ENCODE measurements at regions not wholly inside any gene's neighbourhood (a gene's known extent, or its start where the extent isn't known, plus 50 kb on each side); places are given as distances from the start of the nearest gene placed in this dataset.

DNA sequence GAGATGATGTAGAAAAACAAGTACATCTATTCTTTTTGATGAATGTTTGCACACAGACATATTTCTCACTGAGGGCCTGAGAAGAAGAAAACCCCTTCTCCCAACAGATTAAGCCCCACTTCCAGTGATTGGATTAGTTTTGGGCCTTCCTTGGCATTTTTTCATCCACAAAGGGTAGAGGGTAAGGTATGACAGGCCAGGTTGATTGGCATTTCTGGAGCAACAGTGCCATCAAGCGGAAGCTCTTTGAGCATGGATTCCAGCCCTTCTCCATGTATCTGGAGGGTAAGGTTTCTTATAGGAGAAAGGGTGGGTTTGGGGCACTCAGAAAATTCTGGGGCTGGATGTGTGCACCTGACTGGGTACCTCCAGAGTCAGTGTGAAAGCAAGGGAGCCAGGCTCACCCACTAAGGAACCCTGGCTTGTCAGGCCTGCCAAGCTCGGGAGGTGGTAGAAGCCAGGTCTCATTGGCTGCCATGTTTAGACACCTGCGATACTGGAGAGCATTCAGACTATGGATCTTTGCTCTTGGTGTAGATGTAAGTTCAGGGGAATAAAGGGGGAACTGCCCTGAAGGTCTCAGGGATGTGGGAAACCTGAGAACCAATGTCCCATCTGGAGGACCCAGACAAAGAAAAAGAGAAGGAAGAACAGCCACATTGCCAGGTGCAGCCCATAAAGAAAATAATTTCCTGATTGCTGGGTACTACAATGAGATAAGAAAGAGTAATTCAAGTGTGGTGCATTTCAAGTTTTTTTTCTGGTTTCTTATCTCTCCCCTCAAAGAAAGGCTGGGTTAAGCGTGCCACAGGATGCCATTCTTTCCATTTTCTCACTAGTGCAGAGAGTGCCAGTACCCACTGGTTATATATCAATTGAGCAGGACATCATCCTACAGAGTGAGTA is 222.3 kb upstream of the AGTR2 start:
- Histone ChIP-seq H3K4me1 (ENCODE audit: insufficient read depth) (no peaks in the 10 kb centered on the region), H3K36me3 (ENCODE audit: insufficient read depth) (no peaks in the 10 kb centered on the region), H3K4me2 (no peak overlapping the region), H3K27ac (ENCODE audit: low read depth) (no peak overlapping the region), H4K20me1 (replicated peaks; ENCODE audit: insufficient read depth) (peaks cover 4% of the 10 kb centered on the region), H2AFZ (no peak overlapping the region), H3K79me2 (replicated peaks; ENCODE audit: insufficient read depth) (peaks cover 31% of the 10 kb centered on the region), H3K4me3 (no peak overlapping the region), H3K9me2 (ENCODE audit: insufficient read depth) (no peaks in the 10 kb centered on the region), H3K27me3 (ENCODE audit: insufficient read depth) (no peaks in the 10 kb centered on the region), H3F3A (replicated peaks; ENCODE audit: low read depth) (no peaks in the 10 kb centered on the region)
- DNase-seq (ENCODE audit: low spot score) (peak; percentile 13), ATAC-seq (no peak)
- no peak for TF ChIP-seq CREB1 (CRISPR knock-in tag; IDR thresholded peaks at IDR 0.05; ENCODE audit: low read depth)
- TF ChIP-seq, protein P1, sequence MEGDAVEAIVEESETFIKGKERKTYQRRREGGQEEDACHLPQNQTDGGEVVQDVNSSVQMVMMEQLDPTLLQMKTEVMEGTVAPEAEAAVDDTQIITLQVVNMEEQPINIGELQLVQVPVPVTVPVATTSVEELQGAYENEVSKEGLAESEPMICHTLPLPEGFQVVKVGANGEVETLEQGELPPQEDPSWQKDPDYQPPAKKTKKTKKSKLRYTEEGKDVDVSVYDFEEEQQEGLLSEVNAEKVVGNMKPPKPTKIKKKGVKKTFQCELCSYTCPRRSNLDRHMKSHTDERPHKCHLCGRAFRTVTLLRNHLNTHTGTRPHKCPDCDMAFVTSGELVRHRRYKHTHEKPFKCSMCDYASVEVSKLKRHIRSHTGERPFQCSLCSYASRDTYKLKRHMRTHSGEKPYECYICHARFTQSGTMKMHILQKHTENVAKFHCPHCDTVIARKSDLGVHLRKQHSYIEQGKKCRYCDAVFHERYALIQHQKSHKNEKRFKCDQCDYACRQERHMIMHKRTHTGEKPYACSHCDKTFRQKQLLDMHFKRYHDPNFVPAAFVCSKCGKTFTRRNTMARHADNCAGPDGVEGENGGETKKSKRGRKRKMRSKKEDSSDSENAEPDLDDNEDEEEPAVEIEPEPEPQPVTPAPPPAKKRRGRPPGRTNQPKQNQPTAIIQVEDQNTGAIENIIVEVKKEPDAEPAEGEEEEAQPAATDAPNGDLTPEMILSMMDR (conservative IDR thresholded peaks at IDR 0.05; ENCODE audit: low read depth in 2 of 2): peak; percentile 25 to 46; a peak in 2 of 4 replicates
- Mint-ChIP-seq H3K4me3 (no peak overlapping the region), H3K27ac (no peak overlapping the region), H3K4me1 (peaks cover 8% of the 10 kb centered on the region), H3K27me3 (ENCODE audit: insufficient read depth, low read depth, poor library complexity) (peaks cover 3% of the 10 kb centered on the region), H3K36me3 (ENCODE audit: low read depth) (peaks cover 28% of the 10 kb centered on the region), H3K9me3 (no peaks in the 10 kb centered on the region)

GRCh38 chrX:115949900-115950822 is 220.4 kb upstream of the AGTR2 start:
- Histone ChIP-seq H2AFZ (no peak overlapping the region), H3K36me3 (ENCODE audit: insufficient read depth) (no peaks in the 10 kb centered on the region), H3K9me2 (ENCODE audit: insufficient read depth) (no peaks in the 10 kb centered on the region), H3K4me2 (no peak overlapping the region), H3K4me3 (no peak overlapping the region), H3K79me2 (replicated peaks; ENCODE audit: insufficient read depth) (peaks cover 50% of the 10 kb centered on the region), H4K20me1 (replicated peaks; ENCODE audit: insufficient read depth) (peaks cover 4% of the 10 kb centered on the region), H3K4me1 (ENCODE audit: insufficient read depth) (no peaks in the 10 kb centered on the region), H3F3A (replicated peaks; ENCODE audit: low read depth) (no peaks in the 10 kb centered on the region), H3K27ac (ENCODE audit: low read depth) (no peak overlapping the region), H3K27me3 (ENCODE audit: insufficient read depth) (no peaks in the 10 kb centered on the region)
- Mint-ChIP-seq H3K27ac (no peak overlapping the region), H3K36me3 (ENCODE audit: low read depth) (peaks cover 28% of the 10 kb centered on the region), H3K27me3 (ENCODE audit: insufficient read depth, low read depth, poor library complexity) (peaks cover 3% of the 10 kb centered on the region), H3K4me3 (no peak overlapping the region), H3K9me3 (no peaks in the 10 kb centered on the region), H3K4me1 (peaks cover 8% of the 10 kb centered on the region)
- TF ChIP-seq, protein P1 (conservative IDR thresholded peaks at IDR 0.05; ENCODE audit: low read depth in 2 of 2): peak; percentile 31 to 47; a peak in 3 of 4 replicates
- TF ChIP-seq NANOG (IDR thresholded peaks at IDR 0.05; ENCODE audit: borderline replicate concordance): no peak
- DNase-seq (ENCODE audit: low spot score) (peak; percentile 46), ATAC-seq (peak; percentile 74)

All from GM23338 (cell line).